Suprapubic skin (tissue), 4 donors: ENCODE measurements at regions not wholly inside any gene's neighbourhood (a gene's known extent, or its start where the extent isn't known, plus 50 kb on each side); places are given as distances from the start of the nearest gene placed in this dataset.

Source experiments
- DNase-seq, 2 donors: peaks; one replicate each; pipeline ENCODE4 v3.0.0-alpha.2; 2019; ENCODE audit warnings: low spot score in 2 of 2
- H3K27ac ChIP-seq: fragments of 200-600 bp; sonication (generic); one replicate; pipeline ENCODE4 v1.5.1; 2019
- H3K27me3 ChIP-seq: fragments of 200-600 bp; sonication (generic); one replicate; pipeline ENCODE4 v1.5.1; 2019
- H3K36me3 ChIP-seq: fragments of 200-600 bp; sonication (generic); one replicate; pipeline ENCODE4 v1.5.1; 2019
- H3K4me1 ChIP-seq: fragments of 200-600 bp; sonication (generic); one replicate; pipeline ENCODE4 v1.5.1; 2019
- H3K4me3 ChIP-seq: fragments of 200-600 bp; sonication (generic); one replicate; pipeline ENCODE4 v1.5.1; 2019; ENCODE audit warnings: mild to moderate bottlenecking
- H3K9me3 ChIP-seq: fragments of 200-600 bp; sonication (generic); one replicate; pipeline ENCODE4 v1.5.1; 2019
- CTCF ChIP-seq, 2 donors: fragments of 200-600 bp in 1 of 2; fragments of 450-650 bp in 1 of 2; sonication (generic) in 1 of 2; IDR thresholded peaks; one replicate each; pipeline ENCODE4 v1.5.1; 2016 to 2019; ENCODE audit warnings: antibody characterized with exemption in 2 of 2, mild to moderate bottlenecking in 1 of 2, moderate library complexity in 1 of 2
- EP300 ChIP-seq: sonication (generic); formaldehyde crosslinking; IDR thresholded peaks from one replicate; pipeline ENCODE4 v1.6.1; 2017; ENCODE audit warnings: antibody characterized with exemption
- POLR2A ChIP-seq, 2 donors: fragments of 450-650 bp; IDR thresholded peaks; one replicate each; pipeline ENCODE4 v1.6.1; 2017; ENCODE audit warnings: antibody characterized with exemption in 2 of 2, mild to moderate bottlenecking in 2 of 2, moderate library complexity in 2 of 2
- POLR2AphosphoS5 ChIP-seq, 3 donors: sonication (generic); formaldehyde crosslinking; IDR thresholded peaks; one replicate each; pipeline ENCODE4 v1.6.1; 2017; ENCODE audit warnings: antibody characterized with exemption in 3 of 3
- WGBS: methylation state at CpG from one replicate; pipeline ENCODE4 v1.1.5; 2018; 5-methylcytosine and 5-hydroxymethylcytosine counted together

- Histone ChIP-seq H3K4me1 (no peaks in the 10 kb centered on the region), H3K27ac (no peak overlapping the region), H3K27me3 (no peaks in the 10 kb centered on the region), H3K36me3 (no peaks in the 10 kb centered on the region), H3K4me3 (no peak overlapping the region), H3K9me3 (no peaks in the 10 kb centered on the region)
- no peak for TF ChIP-seq POLR2AphosphoS5 (IDR thresholded peaks at IDR 0.05)
- WGBS = 39% methylated on average over 2 of the region's 2 CpGs
- no peak for DNase-seq
These were observed 154.3 kb upstream of the RNPC3 start for GRCh38 chr1:103371234-103371633.

GRCh38 chr1:103367186-103367585, 158.3 kb upstream of the RNPC3 start:
- WGBS = 85% methylated on average over 4 of the region's 4 CpGs
- H3K27me3 ChIP-seq = no peaks in the 10 kb centered on the region
- DNase-seq = no peak
- no peak overlapping the region for H3K27ac ChIP-seq
- no peak overlapping the region for H3K4me3 ChIP-seq
- no peaks in the 10 kb centered on the region for H3K4me1 ChIP-seq
- H3K36me3 ChIP-seq = no peaks in the 10 kb centered on the region
- H3K9me3 ChIP-seq = no peaks in the 10 kb centered on the region
- TF ChIP-seq POLR2A (IDR thresholded peaks at IDR 0.05) = no peak
- TF ChIP-seq CTCF (IDR thresholded peaks at IDR 0.05) = no peak
- no peak for TF ChIP-seq EP300
- no peak for TF ChIP-seq POLR2AphosphoS5 (IDR thresholded peaks at IDR 0.05)

- no peak for DNase-seq
- Histone ChIP-seq H3K27ac (no peak overlapping the region), H3K36me3 (no peaks in the 10 kb centered on the region), H3K9me3 (no peaks in the 10 kb centered on the region), H3K27me3 (no peaks in the 10 kb centered on the region), H3K4me1 (no peaks in the 10 kb centered on the region), H3K4me3 (no peak overlapping the region)
- TF ChIP-seq POLR2A (IDR thresholded peaks at IDR 0.05) = no peak
- TF ChIP-seq EP300 = no peak
- no peak for TF ChIP-seq CTCF (IDR thresholded peaks at IDR 0.05)
- no peak for TF ChIP-seq POLR2AphosphoS5 (IDR thresholded peaks at IDR 0.05)
- 96% methylated on average over 5 of the region's 5 CpGs for WGBS
These were observed 159.5 kb upstream of the RNPC3 start for GRCh38 chr1:103365860-103366569.

- TF ChIP-seq CTCF (IDR thresholded peaks at IDR 0.05) = no peak
- no peak for TF ChIP-seq POLR2A (IDR thresholded peaks at IDR 0.05)
- TF ChIP-seq POLR2AphosphoS5 (IDR thresholded peaks at IDR 0.05) = no peak
- TF ChIP-seq EP300 = no peak
- Histone ChIP-seq H3K27me3 (no peaks in the 10 kb centered on the region), H3K36me3 (no peaks in the 10 kb centered on the region), H3K9me3 (no peaks in the 10 kb centered on the region), H3K4me1 (no peaks in the 10 kb centered on the region), H3K4me3 (no peak overlapping the region), H3K27ac (no peak overlapping the region)
- no peak for DNase-seq
- WGBS = 95% methylated on average over 5 of the region's 5 CpGs
These were observed 162.5 kb upstream of the RNPC3 start for GRCh38 chr1:103363008-103363365.

- TF ChIP-seq EP300 (no peak), POLR2A (IDR thresholded peaks at IDR 0.05) (no peak), CTCF (IDR thresholded peaks at IDR 0.05) (no peak), POLR2AphosphoS5 (IDR thresholded peaks at IDR 0.05) (no peak)
- Histone ChIP-seq H3K27me3 (no peaks in the 10 kb centered on the region), H3K36me3 (no peaks in the 10 kb centered on the region), H3K27ac (no peak overlapping the region), H3K9me3 (no peaks in the 10 kb centered on the region), H3K4me3 (no peak overlapping the region), H3K4me1 (no peaks in the 10 kb centered on the region)
- DNase-seq = no peak
- WGBS = 91% methylated on average over 4 of the region's 4 CpGs
These were observed 163.0 kb upstream of the RNPC3 start for GRCh38 chr1:103362348-103363007.
